Colonic mucosa (tissue), 4 donors: ENCODE measurements at regions not wholly inside any gene's neighbourhood (a gene's known extent, or its start where the extent isn't known, plus 50 kb on each side); places are given as distances from the start of the nearest gene placed in this dataset.

Source experiments
- DNase-seq: peaks from one replicate; pipeline ENCODE4 v3.0.0-alpha.2; 2020
- H3K27ac ChIP-seq: fragments of 200-600 bp; one replicate; pipeline ENCODE4 v1.8.0; 2021
- H3K27me3 ChIP-seq: fragments of 200-600 bp; one replicate; pipeline ENCODE4 v1.8.0; 2021
- H3K36me3 ChIP-seq: fragments of 200-600 bp; one replicate; pipeline ENCODE4 v1.8.0; 2021
- H3K4me1 ChIP-seq: fragments of 200-600 bp; one replicate; pipeline ENCODE4 v1.8.0; 2021; ENCODE audit warnings: mild to moderate bottlenecking
- H3K4me3 ChIP-seq: fragments of 200-600 bp; one replicate; pipeline ENCODE4 v1.8.0; 2021
- H3K9ac ChIP-seq, 2 donors: one replicate each; pipeline ENCODE4 v1.7.0; 2013; ENCODE audit warnings: control low read depth in 2 of 2, low read depth in 2 of 2, low read length in 2 of 2
- H3K9me3 ChIP-seq: fragments of 200-600 bp; one replicate; pipeline ENCODE4 v1.8.0; 2021
- CTCF ChIP-seq: fragments of 200-600 bp; IDR thresholded peaks from one replicate; pipeline ENCODE4 v1.8.0; 2022; ENCODE audit warnings: antibody characterized with exemption, mild to moderate bottlenecking
- intact Hi-C: fragments of 100-400 bp; cut with DNase I; formaldehyde crosslinking; loops from one replicate; pipeline ENCODE4 v1.14.1; 2022
- donor health status: healthy.
- donor health status: DM: no; HTN: no; CAD: no.
- donor health status: DM: no; HTN: no; CAD: no.

- H3K27ac ChIP-seq: no peak overlapping the region
- H3K4me3 ChIP-seq: no peak overlapping the region
- H3K9me3 ChIP-seq: no peaks in the 10 kb centered on the region
- H3K9ac ChIP-seq: no peak overlapping the region
- DNase-seq: no peak
- TF ChIP-seq CTCF: no peak
- intact Hi-C loops: no loop called here
- H3K36me3 ChIP-seq: no peaks in the 10 kb centered on the region
- H3K4me1 ChIP-seq: no peaks in the 10 kb centered on the region
- H3K27me3 ChIP-seq: no peaks in the 10 kb centered on the region
Measured at GRCh38 chr6:47169785-47170616, 127.9 kb upstream of the ADGRF1 start.

GRCh38 chr6:47168180-47168579 is 126.0 kb upstream of the ADGRF1 start:
- Histone ChIP-seq H3K27me3 (no peaks in the 10 kb centered on the region), H3K4me1 (no peaks in the 10 kb centered on the region), H3K4me3 (no peak overlapping the region), H3K9me3 (no peaks in the 10 kb centered on the region), H3K9ac (no peak overlapping the region), H3K27ac (no peak overlapping the region), H3K36me3 (no peaks in the 10 kb centered on the region)
- DNase-seq: no peak
- intact Hi-C loops: no loop called here
- TF ChIP-seq CTCF: no peak

GRCh38 chr6:47165918-47166317 is 123.8 kb upstream of the ADGRF1 start:
- no peaks in the 10 kb centered on the region for H3K36me3 ChIP-seq
- no peak for TF ChIP-seq CTCF
- DNase-seq: no peak
- H3K9me3 ChIP-seq: no peaks in the 10 kb centered on the region
- H3K4me3 ChIP-seq: no peak overlapping the region
- H3K9ac ChIP-seq: no peak overlapping the region
- no peaks in the 10 kb centered on the region for H3K27me3 ChIP-seq
- no peaks in the 10 kb centered on the region for H3K4me1 ChIP-seq
- intact Hi-C loops: no loop called here
- no peak overlapping the region for H3K27ac ChIP-seq

- H3K27ac ChIP-seq: no peak overlapping the region
- H3K4me1 ChIP-seq: no peaks in the 10 kb centered on the region
- H3K9ac ChIP-seq: no peak overlapping the region
- no peak overlapping the region for H3K4me3 ChIP-seq
- no peak for DNase-seq
- H3K9me3 ChIP-seq: no peaks in the 10 kb centered on the region
- intact Hi-C loops: no loop called here
- no peaks in the 10 kb centered on the region for H3K27me3 ChIP-seq
- no peak for TF ChIP-seq CTCF
- no peaks in the 10 kb centered on the region for H3K36me3 ChIP-seq
Measured at GRCh38 chr6:47164877-47165276, 122.7 kb upstream of the ADGRF1 start.

- no peak overlapping the region for H3K27ac ChIP-seq
Measured at GRCh38 chr6:47163536-47163935, 121.4 kb upstream of the ADGRF1 start.

More at GRCh38 chr6:47163536-47163935, 121.4 kb upstream of the ADGRF1 start:
- Histone ChIP-seq H3K9ac (no peak overlapping the region), H3K4me1 (no peaks in the 10 kb centered on the region), H3K36me3 (no peaks in the 10 kb centered on the region), H3K27me3 (no peaks in the 10 kb centered on the region), H3K9me3 (no peaks in the 10 kb centered on the region), H3K4me3 (no peak overlapping the region)
- intact Hi-C loops: no loop called here
- TF ChIP-seq CTCF: no peak
- no peak for DNase-seq
